DOHH2 (cell line): ENCODE measurements at regions not wholly inside any gene's neighbourhood (a gene's known extent, or its start where the extent isn't known, plus 50 kb on each side); places are given as distances from the start of the nearest gene placed in this dataset.

Experiments used
- H3F3A ChIP-seq: fragments of 200-600 bp; sonication (generic), shearing (Covaris generic); 2 replicates; pipeline ENCODE4 v1.6.0; 2016; ENCODE audit warnings: antibody characterized with exemption, mild to moderate bottlenecking; ENCODE audit not compliant: control insufficient read depth, insufficient read depth
- H3K27ac ChIP-seq: fragments of 200-600 bp; sonication (generic); 2 replicates; pipeline ENCODE4 v1.5.1; 2014; ENCODE audit warnings: low read depth, mild to moderate bottlenecking, low read length, moderate library complexity
- H3K27me3 ChIP-seq: fragments of 200-600 bp; sonication (generic); 2 replicates; pipeline ENCODE4 v1.6.1; 2014; ENCODE audit warnings: mild to moderate bottlenecking, low read length, mixed read lengths; ENCODE audit not compliant: control insufficient read depth
- H3K36me3 ChIP-seq: fragments of 200-600 bp; sonication (generic); 2 replicates; pipeline ENCODE4 v1.6.1; 2014; ENCODE audit warnings: mild to moderate bottlenecking, low read length, moderate library complexity, mixed read lengths; ENCODE audit not compliant: control insufficient read depth
- H3K4me1 ChIP-seq: fragments of 200-600 bp; sonication (generic); 2 replicates; pipeline ENCODE4 v1.6.1; 2014; ENCODE audit warnings: mild to moderate bottlenecking, low read length, mixed read lengths; ENCODE audit not compliant: control insufficient read depth
- H3K4me2 ChIP-seq: fragments of 200-600 bp; sonication (generic); 2 replicates; pipeline ENCODE4 v1.6.0; 2014; ENCODE audit warnings: mild to moderate bottlenecking, low read length, moderate library complexity
- H3K4me3 ChIP-seq: fragments of 200-600 bp; sonication (generic); 2 replicates; pipeline ENCODE4 v1.5.1; 2014; ENCODE audit warnings: mild to moderate bottlenecking, low read length, mixed read lengths
- H3K79me2 ChIP-seq: fragments of 200-600 bp; sonication (generic); 2 replicates; pipeline ENCODE4 v1.6.1; 2014; ENCODE audit warnings: mild to moderate bottlenecking, low read length, mixed read lengths; ENCODE audit not compliant: control insufficient read depth
- H3K9me2 ChIP-seq: fragments of 200-600 bp; sonication (generic); replicated peaks from 2 replicates; pipeline ENCODE4 v1.6.1; 2014; ENCODE audit warnings: mild to moderate bottlenecking, low read length, mixed read lengths; ENCODE audit not compliant: control insufficient read depth
- H3K9me3 ChIP-seq: fragments of 200-600 bp; sonication (generic); 2 replicates; pipeline ENCODE4 v1.6.1; 2014; ENCODE audit warnings: antibody characterized with exemption, low read length, mixed read lengths; ENCODE audit not compliant: control insufficient read depth, insufficient read depth
- H4K20me1 ChIP-seq: fragments of 200-600 bp; sonication (generic); 2 replicates; pipeline ENCODE4 v1.6.0; 2014; ENCODE audit warnings: low read depth, mild to moderate bottlenecking, antibody characterized with exemption, low read length, moderate library complexity; ENCODE audit not compliant: control insufficient read depth, insufficient read depth
- CTCF ChIP-seq: fragments of 200-600 bp; sonication (generic); IDR thresholded peaks from one replicate; pipeline ENCODE4 v1.5.1; 2014; ENCODE audit warnings: antibody characterized with exemption, mild to moderate bottlenecking, low read depth, low read length; ENCODE audit not compliant: poor library complexity, severe bottlenecking
- EZH2phosphoT487 ChIP-seq: fragments of 200-600 bp; sonication (generic); IDR thresholded peaks from 2 replicates; pipeline ENCODE4 v1.6.1; 2017; ENCODE audit warnings: borderline replicate concordance, mild to moderate bottlenecking, antibody characterized with exemption, low read length, moderate library complexity, mixed read lengths

- Histone ChIP-seq H3K27me3 (no peaks in the 10 kb centered on the region), H3K36me3 (no peaks in the 10 kb centered on the region), H3K79me2 (no peaks in the 10 kb centered on the region), H3F3A (no peaks in the 10 kb centered on the region), H3K9me3 (no peaks in the 10 kb centered on the region), H3K4me2 (no peak overlapping the region), H3K4me1 (no peaks in the 10 kb centered on the region), H3K9me2 (no peaks in the 10 kb centered on the region), H4K20me1 (no peaks in the 10 kb centered on the region), H3K4me3 (no peak overlapping the region), H3K27ac (no peak overlapping the region)
- no peak for TF ChIP-seq EZH2phosphoT487
- TF ChIP-seq CTCF, result no peak
These were observed 262.7 kb downstream of the KIF4B start for GRCh38 chr5:155276231-155276630.

- Histone ChIP-seq H3K9me3 (no peaks in the 10 kb centered on the region), H3K79me2 (no peaks in the 10 kb centered on the region), H3K4me2 (no peak overlapping the region), H3K36me3 (no peaks in the 10 kb centered on the region), H3K27me3 (no peaks in the 10 kb centered on the region), H3F3A (no peaks in the 10 kb centered on the region), H4K20me1 (no peaks in the 10 kb centered on the region), H3K27ac (no peak overlapping the region), H3K4me1 (no peaks in the 10 kb centered on the region), H3K4me3 (no peak overlapping the region), H3K9me2 (no peaks in the 10 kb centered on the region)
- TF ChIP-seq EZH2phosphoT487, result no peak
- no peak for TF ChIP-seq CTCF
These were observed 265.0 kb downstream of the KIF4B start for GRCh38 chr5:155278532-155278931.

- Histone ChIP-seq H3K9me3 (no peaks in the 10 kb centered on the region), H3K36me3 (no peaks in the 10 kb centered on the region), H3K79me2 (no peaks in the 10 kb centered on the region)
These were observed 269.1 kb downstream of the KIF4B start for GRCh38 chr5:155282503-155283107.

More at GRCh38 chr5:155282503-155283107, 269.1 kb downstream of the KIF4B start:
- H3K27me3 ChIP-seq, result no peaks in the 10 kb centered on the region
- no peaks in the 10 kb centered on the region for H3K4me1 ChIP-seq
- no peaks in the 10 kb centered on the region for H3F3A ChIP-seq
- H3K27ac ChIP-seq, result no peak overlapping the region
- no peak overlapping the region for H3K4me2 ChIP-seq
- no peaks in the 10 kb centered on the region for H3K9me2 ChIP-seq
- H3K4me3 ChIP-seq, result no peak overlapping the region
- H4K20me1 ChIP-seq, result no peaks in the 10 kb centered on the region
- TF ChIP-seq CTCF (no peak), EZH2phosphoT487 (no peak)
